SK-N-SH (cell line): ENCODE measurements at regions not wholly inside any gene's neighbourhood (a gene's known extent, or its start where the extent isn't known, plus 50 kb on each side); places are given as distances from the start of the nearest gene placed in this dataset.

Experiments
- CHD2 ChIP-seq: fragments of 150-350 bp; IDR thresholded peaks from 2 replicates; pipeline ENCODE4 v1.6.1; 2018; ENCODE audit warnings: low read length; ENCODE audit not compliant: partially characterized antibody
- FOSL2 ChIP-seq: IDR thresholded peaks from 2 replicates; pipeline ENCODE4 v1.4.0; 2012; ENCODE audit warnings: low read depth, mild to moderate bottlenecking, moderate library complexity, borderline replicate concordance
- JUND ChIP-seq: IDR thresholded peaks from 2 replicates; pipeline ENCODE4 v1.4.0; 2012
- NRF1 ChIP-seq: IDR thresholded peaks from 2 replicates; pipeline ENCODE4 v1.6.1; 2012; ENCODE audit warnings: low read depth, mild to moderate bottlenecking, low read length
- RAD21 ChIP-seq: IDR thresholded peaks from 2 replicates; pipeline ENCODE4 v1.6.1; 2012; ENCODE audit warnings: mild to moderate bottlenecking, low read length
- RXRA ChIP-seq: IDR thresholded peaks from 2 replicates; pipeline ENCODE4 v1.4.0; 2012; ENCODE audit warnings: low read depth, mild to moderate bottlenecking, borderline replicate concordance
- TF ChIP-seq, protein P1 (sequence below): fragments of 200-600 bp; sonication (generic); IDR thresholded peaks from 2 replicates; pipeline ENCODE4 v1.6.1; 2017; ENCODE audit warnings: antibody characterized with exemption, mild to moderate bottlenecking, moderate library complexity
- TF ChIP-seq, protein P2 (sequence below): IDR thresholded peaks from 2 replicates; pipeline ENCODE4 v1.6.1; 2012; ENCODE audit warnings: mild to moderate bottlenecking, low read depth, low read length, moderate library complexity

DNA sequence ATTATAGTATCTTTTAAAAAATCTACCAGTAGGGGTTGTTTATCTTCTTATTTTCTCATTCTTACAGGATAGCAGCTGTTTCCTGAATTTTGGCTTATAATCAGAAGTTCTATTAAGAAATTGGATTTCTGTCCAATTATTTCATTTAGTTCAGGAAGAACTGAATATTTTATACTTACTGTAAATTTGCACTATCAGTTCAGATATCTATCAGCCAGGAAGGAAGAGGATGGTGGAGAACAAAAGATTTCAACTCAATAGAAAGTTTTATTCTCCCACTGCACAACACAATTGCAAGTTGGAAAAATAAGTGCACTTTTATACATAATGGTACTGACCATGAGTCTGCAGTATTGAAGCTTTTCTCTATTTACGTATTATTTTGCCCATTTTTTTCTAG, 400.9 kb downstream of the PLOD2 start:
- TF ChIP-seq NRF1 (no peak), RAD21 (no peak), FOSL2 (no peak), RXRA (no peak), CHD2 (no peak), JUND (no peak)
- TF ChIP-seq, protein P1, sequence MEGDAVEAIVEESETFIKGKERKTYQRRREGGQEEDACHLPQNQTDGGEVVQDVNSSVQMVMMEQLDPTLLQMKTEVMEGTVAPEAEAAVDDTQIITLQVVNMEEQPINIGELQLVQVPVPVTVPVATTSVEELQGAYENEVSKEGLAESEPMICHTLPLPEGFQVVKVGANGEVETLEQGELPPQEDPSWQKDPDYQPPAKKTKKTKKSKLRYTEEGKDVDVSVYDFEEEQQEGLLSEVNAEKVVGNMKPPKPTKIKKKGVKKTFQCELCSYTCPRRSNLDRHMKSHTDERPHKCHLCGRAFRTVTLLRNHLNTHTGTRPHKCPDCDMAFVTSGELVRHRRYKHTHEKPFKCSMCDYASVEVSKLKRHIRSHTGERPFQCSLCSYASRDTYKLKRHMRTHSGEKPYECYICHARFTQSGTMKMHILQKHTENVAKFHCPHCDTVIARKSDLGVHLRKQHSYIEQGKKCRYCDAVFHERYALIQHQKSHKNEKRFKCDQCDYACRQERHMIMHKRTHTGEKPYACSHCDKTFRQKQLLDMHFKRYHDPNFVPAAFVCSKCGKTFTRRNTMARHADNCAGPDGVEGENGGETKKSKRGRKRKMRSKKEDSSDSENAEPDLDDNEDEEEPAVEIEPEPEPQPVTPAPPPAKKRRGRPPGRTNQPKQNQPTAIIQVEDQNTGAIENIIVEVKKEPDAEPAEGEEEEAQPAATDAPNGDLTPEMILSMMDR: no peak
- TF ChIP-seq, protein P2, sequence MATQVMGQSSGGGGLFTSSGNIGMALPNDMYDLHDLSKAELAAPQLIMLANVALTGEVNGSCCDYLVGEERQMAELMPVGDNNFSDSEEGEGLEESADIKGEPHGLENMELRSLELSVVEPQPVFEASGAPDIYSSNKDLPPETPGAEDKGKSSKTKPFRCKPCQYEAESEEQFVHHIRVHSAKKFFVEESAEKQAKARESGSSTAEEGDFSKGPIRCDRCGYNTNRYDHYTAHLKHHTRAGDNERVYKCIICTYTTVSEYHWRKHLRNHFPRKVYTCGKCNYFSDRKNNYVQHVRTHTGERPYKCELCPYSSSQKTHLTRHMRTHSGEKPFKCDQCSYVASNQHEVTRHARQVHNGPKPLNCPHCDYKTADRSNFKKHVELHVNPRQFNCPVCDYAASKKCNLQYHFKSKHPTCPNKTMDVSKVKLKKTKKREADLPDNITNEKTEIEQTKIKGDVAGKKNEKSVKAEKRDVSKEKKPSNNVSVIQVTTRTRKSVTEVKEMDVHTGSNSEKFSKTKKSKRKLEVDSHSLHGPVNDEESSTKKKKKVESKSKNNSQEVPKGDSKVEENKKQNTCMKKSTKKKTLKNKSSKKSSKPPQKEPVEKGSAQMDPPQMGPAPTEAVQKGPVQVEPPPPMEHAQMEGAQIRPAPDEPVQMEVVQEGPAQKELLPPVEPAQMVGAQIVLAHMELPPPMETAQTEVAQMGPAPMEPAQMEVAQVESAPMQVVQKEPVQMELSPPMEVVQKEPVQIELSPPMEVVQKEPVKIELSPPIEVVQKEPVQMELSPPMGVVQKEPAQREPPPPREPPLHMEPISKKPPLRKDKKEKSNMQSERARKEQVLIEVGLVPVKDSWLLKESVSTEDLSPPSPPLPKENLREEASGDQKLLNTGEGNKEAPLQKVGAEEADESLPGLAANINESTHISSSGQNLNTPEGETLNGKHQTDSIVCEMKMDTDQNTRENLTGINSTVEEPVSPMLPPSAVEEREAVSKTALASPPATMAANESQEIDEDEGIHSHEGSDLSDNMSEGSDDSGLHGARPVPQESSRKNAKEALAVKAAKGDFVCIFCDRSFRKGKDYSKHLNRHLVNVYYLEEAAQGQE: no peak
